SK-N-DZ (cell line): ENCODE measurements at regions not wholly inside any gene's neighbourhood (a gene's known extent, or its start where the extent isn't known, plus 50 kb on each side); places are given as distances from the start of the nearest gene placed in this dataset.

Experiments
- DNase-seq: peaks from one replicate; pipeline ENCODE4 v3.0.0-alpha.2; 2015; ENCODE audit warnings: low spot score

- DNase-seq = no peak
Measured at GRCh38 chr5:56550227-56550626, 265.1 kb upstream of the MAP3K1 start.

- DNase-seq = no peak
Measured at GRCh38 chr5:56549096-56549886, 266.1 kb upstream of the MAP3K1 start.

- no peak for DNase-seq
Measured at GRCh38 chr5:56545016-56545415, 270.3 kb upstream of the MAP3K1 start.

- no peak for DNase-seq
Measured at GRCh38 chr5:56543441-56544388, 271.6 kb upstream of the MAP3K1 start.

GRCh38 chr5:56540266-56540665, 275.1 kb upstream of the MAP3K1 start:
- DNase-seq = no peak

GRCh38 chr5:56538580-56538979, 276.8 kb upstream of the MAP3K1 start:
- DNase-seq = no peak

- no peak for DNase-seq
Measured at GRCh38 chr5:56535347-56535746, 280.0 kb upstream of the MAP3K1 start.

- no peak for DNase-seq
Measured at GRCh38 chr5:56534102-56534829, 281.1 kb upstream of the MAP3K1 start.

- DNase-seq = no peak
Measured at GRCh38 chr5:56532466-56532865, 282.9 kb upstream of the MAP3K1 start.

- DNase-seq = no peak
Measured at GRCh38 chr5:56530626-56531138, 284.7 kb upstream of the MAP3K1 start.

GRCh38 chr5:56529666-56530430, 285.5 kb upstream of the MAP3K1 start:
- DNase-seq = no peak

- DNase-seq = no peak
Measured at GRCh38 chr5:56527174-56527573, 288.2 kb upstream of the MAP3K1 start.

GRCh38 chr5:56525113-56525512, 290.2 kb upstream of the MAP3K1 start:
- DNase-seq = no peak

GRCh38 chr5:56523790-56524575, 290.9 kb upstream of the ANKRD55 start:
- DNase-seq = no peak

GRCh38 chr5:56522960-56523359, 289.8 kb upstream of the ANKRD55 start:
- DNase-seq = no peak

GRCh38 chr5:56522169-56522568, 289.0 kb upstream of the ANKRD55 start:
- DNase-seq = no peak

GRCh38 chr5:56520986-56521730, 288.0 kb upstream of the ANKRD55 start:
- no peak for DNase-seq

GRCh38 chr5:56518820-56519219, 285.7 kb upstream of the ANKRD55 start:
- DNase-seq = no peak

- peak; percentile 11 for DNase-seq
Measured at GRCh38 chr5:56517011-56517416, 283.9 kb upstream of the ANKRD55 start.
